Mononuclear cell (primary cell): ENCODE measurements at regions not wholly inside any gene's neighbourhood (a gene's known extent, or its start where the extent isn't known, plus 50 kb on each side); places are given as distances from the start of the nearest gene placed in this dataset.
"Not testable (repeated sequence)": the region's sequence is repeated elsewhere in the genome, so short reads cannot be mapped to it uniquely, and the experiment has no call there.

ENCODE experiments used
- H3K27me3 ChIP-seq: 2 replicates; pipeline ENCODE4 v1.6.0; 2011; ENCODE audit warnings: low read length, control low read depth; ENCODE audit not compliant: insufficient read depth
- H3K4me1 ChIP-seq: 2 replicates; pipeline ENCODE4 v1.5.1; 2011; ENCODE audit warnings: mild to moderate bottlenecking, low read length, control low read depth; ENCODE audit not compliant: insufficient read depth
- H3K4me3 ChIP-seq: 2 replicates; pipeline ENCODE4 v1.5.1; 2011; ENCODE audit warnings: mild to moderate bottlenecking, low read length, moderate library complexity
- H3K9me3 ChIP-seq: 2 replicates; pipeline ENCODE4 v1.5.1; 2011; ENCODE audit warnings: low read depth, mild to moderate bottlenecking, control low read depth, low read length

GRCh38 chr6:115768500-115768899 lies 292.2 kb downstream of the FRK start:
- Histone ChIP-seq H3K9me3 (no peaks in the 10 kb centered on the region), H3K4me1 (no peaks in the 10 kb centered on the region), H3K4me3 (no peak overlapping the region), H3K27me3 (no peaks in the 10 kb centered on the region)

- Histone ChIP-seq H3K4me1 (no peaks in the 10 kb centered on the region), H3K27me3 (no peaks in the 10 kb centered on the region), H3K4me3 (no peak overlapping the region), H3K9me3 (no peaks in the 10 kb centered on the region)
These were observed 292.8 kb downstream of the FRK start for GRCh38 chr6:115767931-115768330.

- H3K4me3 ChIP-seq = no peak overlapping the region
- no peaks in the 10 kb centered on the region for H3K27me3 ChIP-seq
- no peaks in the 10 kb centered on the region for H3K4me1 ChIP-seq
- no peaks in the 10 kb centered on the region for H3K9me3 ChIP-seq
These were observed 293.8 kb downstream of the FRK start for GRCh38 chr6:115766745-115767462.

GRCh38 chr6:115765966-115766365 lies 294.7 kb downstream of the FRK start:
- no peaks in the 10 kb centered on the region for H3K27me3 ChIP-seq
- H3K9me3 ChIP-seq = no peaks in the 10 kb centered on the region
- H3K4me3 ChIP-seq = no peak overlapping the region
- no peaks in the 10 kb centered on the region for H3K4me1 ChIP-seq

GRCh38 chr6:115759051-115759450 lies 301.6 kb downstream of the FRK start:
- Histone ChIP-seq H3K4me1 (no peaks in the 10 kb centered on the region), H3K4me3 (no peak overlapping the region), H3K27me3 (no peaks in the 10 kb centered on the region), H3K9me3 (peaks cover 5% of the 10 kb centered on the region)

- Histone ChIP-seq H3K4me1 (no peaks in the 10 kb centered on the region), H3K9me3 (peaks cover 5% of the 10 kb centered on the region), H3K4me3 (no peak overlapping the region), H3K27me3 (no peaks in the 10 kb centered on the region)
These were observed 307.2 kb downstream of the FRK start for GRCh38 chr6:115753446-115753845.

- Histone ChIP-seq H3K4me3 (no peak overlapping the region), H3K4me1 (no peaks in the 10 kb centered on the region), H3K9me3 (peaks cover 5% of the 10 kb centered on the region), H3K27me3 (no peaks in the 10 kb centered on the region)
These were observed 309.7 kb downstream of the FRK start for GRCh38 chr6:115750946-115751345.

GRCh38 chr6:115750292-115750691 lies 310.4 kb downstream of the FRK start:
- Histone ChIP-seq H3K4me3 (no peak overlapping the region), H3K27me3 (no peaks in the 10 kb centered on the region), H3K4me1 (no peaks in the 10 kb centered on the region), H3K9me3 (peaks cover 5% of the 10 kb centered on the region)

- H3K27me3 ChIP-seq = no peaks in the 10 kb centered on the region
- H3K4me1 ChIP-seq = no peaks in the 10 kb centered on the region
These were observed 313.0 kb downstream of the FRK start for GRCh38 chr6:115747719-115748118.

GRCh38 chr6:115746583-115746982 lies 314.1 kb downstream of the FRK start:
- not testable (repeated sequence) for H3K9me3 ChIP-seq, H3K27me3 ChIP-seq, H3K4me3 ChIP-seq, H3K4me1 ChIP-seq

More at GRCh38 chr6:115747719-115748118, 313.0 kb downstream of the FRK start:
- Histone ChIP-seq H3K9me3 (no peaks in the 10 kb centered on the region), H3K4me3 (no peak overlapping the region)

GRCh38 chr6:115740907-115741306 lies 319.8 kb downstream of the FRK start:
- no peaks in the 10 kb centered on the region for H3K4me1 ChIP-seq
- H3K27me3 ChIP-seq = no peaks in the 10 kb centered on the region
- no peak overlapping the region for H3K4me3 ChIP-seq
- peaks cover 7% of the 10 kb centered on the region for H3K9me3 ChIP-seq

GRCh38 chr6:115735610-115736009 lies 325.1 kb downstream of the FRK start:
- Histone ChIP-seq H3K27me3 (no peaks in the 10 kb centered on the region), H3K4me3 (no peak overlapping the region), H3K9me3 (no peaks in the 10 kb centered on the region), H3K4me1 (no peaks in the 10 kb centered on the region)

- Histone ChIP-seq H3K9me3 (no peaks in the 10 kb centered on the region), H3K4me3 (no peak overlapping the region), H3K27me3 (no peaks in the 10 kb centered on the region), H3K4me1 (no peaks in the 10 kb centered on the region)
These were observed 327.3 kb downstream of the FRK start for GRCh38 chr6:115733426-115733825.

GRCh38 chr6:115729036-115729435 lies 331.7 kb downstream of the FRK start:
- H3K4me3 ChIP-seq = no peak overlapping the region
- no peaks in the 10 kb centered on the region for H3K9me3 ChIP-seq
- H3K27me3 ChIP-seq = no peaks in the 10 kb centered on the region
- H3K4me1 ChIP-seq = no peaks in the 10 kb centered on the region

- no peak overlapping the region for H3K4me3 ChIP-seq
- no peaks in the 10 kb centered on the region for H3K9me3 ChIP-seq
- H3K27me3 ChIP-seq = no peaks in the 10 kb centered on the region
- no peaks in the 10 kb centered on the region for H3K4me1 ChIP-seq
These were observed 332.5 kb downstream of the FRK start for GRCh38 chr6:115728171-115728570.

- Histone ChIP-seq H3K4me3 (no peak overlapping the region), H3K9me3 (no peaks in the 10 kb centered on the region), H3K4me1 (no peaks in the 10 kb centered on the region), H3K27me3 (no peaks in the 10 kb centered on the region)
These were observed 339.1 kb downstream of the FRK start for GRCh38 chr6:115721564-115721963.
